ENCODE measurements at regions not wholly inside any gene's neighbourhood (a gene's known extent, or its start where the extent isn't known, plus 50 kb on each side); places are given as distances from the start of the nearest gene placed in this dataset.

- no peak for FAIRE-seq
Measured at GRCh38 chr12:58815235-58815634, 105.1 kb downstream of the LRIG3 start.

- no peak for FAIRE-seq
Measured at GRCh38 chr12:58818546-58818945, 101.8 kb downstream of the LRIG3 start.

DNA sequence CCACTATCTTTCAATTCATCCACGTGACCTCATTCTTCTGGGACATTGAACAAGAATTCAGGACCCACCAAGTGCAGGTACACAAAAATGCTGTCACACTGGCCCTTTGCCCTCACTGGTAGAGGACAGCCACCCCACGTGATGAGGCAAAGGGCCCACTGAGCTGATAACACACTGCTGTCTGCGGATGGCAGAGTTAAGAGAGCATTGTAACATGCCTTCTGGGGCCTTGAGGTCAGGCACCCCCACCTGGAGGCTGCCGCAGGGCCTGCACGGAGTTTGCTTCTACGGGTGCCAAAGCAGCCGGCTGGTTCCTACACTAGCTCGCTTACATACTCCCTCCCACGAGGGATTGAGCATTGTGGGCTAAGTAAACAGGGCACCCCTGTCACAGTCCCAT lies 101.0 kb downstream of the LRIG3 start:
- no peak for FAIRE-seq

DNA sequence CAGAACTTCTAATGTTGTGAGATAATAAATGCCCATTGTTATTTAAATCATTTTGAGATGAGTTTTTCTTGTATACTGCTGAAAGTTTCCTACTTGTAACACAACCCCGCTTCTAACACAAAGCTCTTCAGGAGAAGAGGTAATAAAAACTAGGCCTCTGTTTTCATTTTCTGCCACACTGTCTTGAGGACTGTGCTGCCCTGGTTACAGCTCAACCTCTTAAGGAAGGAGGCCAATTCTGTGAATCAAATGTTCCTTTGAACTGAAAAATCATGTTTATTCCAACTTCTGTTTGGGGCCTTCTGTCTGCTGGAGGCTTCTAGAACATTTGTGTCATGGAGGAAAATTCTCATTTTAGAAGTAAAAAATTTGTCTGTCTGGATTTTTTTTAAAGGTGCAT lies 100.3 kb downstream of the LRIG3 start:
- no peak for FAIRE-seq
